DND-41 (cell line): ENCODE measurements at regions not wholly inside any gene's neighbourhood (a gene's known extent, or its start where the extent isn't known, plus 50 kb on each side); places are given as distances from the start of the nearest gene placed in this dataset.

Source experiments
- CTCF ChIP-seq: IDR thresholded peaks from 2 replicates; pipeline ENCODE4 v1.5.1; 2012; ENCODE audit warnings: borderline replicate concordance, low read length, moderate library complexity, mild to moderate bottlenecking; ENCODE audit not compliant: poor library complexity, severe bottlenecking; ENCODE audit errors: extremely low read depth
- EZH2 ChIP-seq: IDR thresholded peaks from 3 replicates; pipeline ENCODE4 v1.6.1; 2012; ENCODE audit warnings: borderline replicate concordance, low read depth, mild to moderate bottlenecking, moderate library complexity, low read length, inconsistent platforms; ENCODE audit not compliant: severe bottlenecking

DNA sequence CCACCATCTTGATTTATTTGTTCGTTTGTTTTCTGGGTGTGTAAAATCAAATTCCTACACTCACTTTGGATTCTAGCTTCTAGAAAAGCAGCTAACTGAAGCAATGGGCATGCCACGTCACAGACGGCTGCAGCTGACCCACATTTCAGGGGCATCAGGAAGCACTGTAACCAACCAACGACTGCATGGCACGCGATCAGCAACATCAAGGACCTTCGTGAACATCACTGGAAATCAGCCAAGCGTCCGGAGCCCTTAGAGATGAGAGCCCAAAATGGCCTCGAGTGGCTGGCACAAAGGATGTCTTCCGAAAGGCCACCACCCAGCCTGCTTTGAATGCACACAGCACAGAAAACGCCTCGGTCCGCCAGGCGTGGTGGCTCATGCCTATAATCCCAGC lies 191.1 kb downstream of the OLFM1 start:
- no peak for TF ChIP-seq CTCF
- TF ChIP-seq EZH2: no peak
